Psoas muscle (tissue), 7 donors: ENCODE measurements at regions not wholly inside any gene's neighbourhood (a gene's known extent, or its start where the extent isn't known, plus 50 kb on each side); places are given as distances from the start of the nearest gene placed in this dataset.
"Not testable (repeated sequence)": the region's sequence is repeated elsewhere in the genome, so short reads cannot be mapped to it uniquely, and the experiment has no call there.

Source experiments
- ATAC-seq, 4 donors: fragments of 200-7000 bp; cut with Tn5 transposase; one replicate each; pipeline ENCODE4 v1.9.1; 2020; ENCODE audit warnings: moderate library complexity in 3 of 4, mild to moderate bottlenecking in 2 of 4
- DNase-seq, 2 donors: peaks; one replicate each; pipeline ENCODE4 v3.0.0-alpha.2; 2020
- H3K27ac ChIP-seq: fragments of 200-600 bp; one replicate; pipeline ENCODE4 v1.8.0; 2022
- H3K27me3 ChIP-seq, 3 donors: fragments of 200-600 bp in 1 of 3; one replicate each; pipeline versions ENCODE4 v1.6.1 to v1.8.0; 2013 to 2022; ENCODE audit warnings: low read length in 2 of 3, mild to moderate bottlenecking in 2 of 3, moderate library complexity in 1 of 3; ENCODE audit not compliant: insufficient read depth in 3 of 3
- H3K36me3 ChIP-seq, 2 donors: fragments of 200-600 bp in 1 of 2; one replicate each; pipeline versions ENCODE4 v1.6.1 to v1.8.0; 2013 to 2022; ENCODE audit warnings: low read depth in 1 of 2, mild to moderate bottlenecking in 1 of 2, moderate library complexity in 1 of 2; ENCODE audit not compliant: insufficient read depth in 1 of 2
- H3K4me1 ChIP-seq: fragments of 200-600 bp; one replicate; pipeline ENCODE4 v1.8.0; 2022
- H3K4me3 ChIP-seq: fragments of 200-600 bp; one replicate; pipeline ENCODE4 v1.8.0; 2022; ENCODE audit warnings: mild to moderate bottlenecking
- H3K9me3 ChIP-seq: fragments of 200-600 bp; one replicate; pipeline ENCODE4 v1.8.0; 2022
- WGBS, 3 donors: extraction: QIAGEN DNeasy Blood & Tissue Kit; methylation state at CpG; one replicate each; pipeline versions ENCODE4 v1.1.6 to v1.1.7; 2013; 5-methylcytosine and 5-hydroxymethylcytosine counted together
- intact Hi-C, 2 donors: fragments of 100-400 bp; cut with DNase I; formaldehyde crosslinking; loops; one replicate each; pipeline versions ENCODE4 v1.11.0 to v1.14.2; 2022
- TF ChIP-seq, protein P1 (sequence below): fragments of 200-600 bp; IDR thresholded peaks from one replicate; pipeline ENCODE4 v1.8.0; 2022; ENCODE audit warnings: antibody characterized with exemption
- donor health status: healthy with polysubstance abuse.
- donor health status: DM: no; HTN: no; CAD: no; lungs with moderate emphysema.
- donor health status: Bipolar disorder and iron deficiency.
- donor health status: healthy.
- donor health status: DM: yes; HTN: yes; CAD: no.
- donor health status: DM: no; HTN: no; CAD: no.
- donor health status: DM: yes; HTN: yes; CAD: no.

DNA sequence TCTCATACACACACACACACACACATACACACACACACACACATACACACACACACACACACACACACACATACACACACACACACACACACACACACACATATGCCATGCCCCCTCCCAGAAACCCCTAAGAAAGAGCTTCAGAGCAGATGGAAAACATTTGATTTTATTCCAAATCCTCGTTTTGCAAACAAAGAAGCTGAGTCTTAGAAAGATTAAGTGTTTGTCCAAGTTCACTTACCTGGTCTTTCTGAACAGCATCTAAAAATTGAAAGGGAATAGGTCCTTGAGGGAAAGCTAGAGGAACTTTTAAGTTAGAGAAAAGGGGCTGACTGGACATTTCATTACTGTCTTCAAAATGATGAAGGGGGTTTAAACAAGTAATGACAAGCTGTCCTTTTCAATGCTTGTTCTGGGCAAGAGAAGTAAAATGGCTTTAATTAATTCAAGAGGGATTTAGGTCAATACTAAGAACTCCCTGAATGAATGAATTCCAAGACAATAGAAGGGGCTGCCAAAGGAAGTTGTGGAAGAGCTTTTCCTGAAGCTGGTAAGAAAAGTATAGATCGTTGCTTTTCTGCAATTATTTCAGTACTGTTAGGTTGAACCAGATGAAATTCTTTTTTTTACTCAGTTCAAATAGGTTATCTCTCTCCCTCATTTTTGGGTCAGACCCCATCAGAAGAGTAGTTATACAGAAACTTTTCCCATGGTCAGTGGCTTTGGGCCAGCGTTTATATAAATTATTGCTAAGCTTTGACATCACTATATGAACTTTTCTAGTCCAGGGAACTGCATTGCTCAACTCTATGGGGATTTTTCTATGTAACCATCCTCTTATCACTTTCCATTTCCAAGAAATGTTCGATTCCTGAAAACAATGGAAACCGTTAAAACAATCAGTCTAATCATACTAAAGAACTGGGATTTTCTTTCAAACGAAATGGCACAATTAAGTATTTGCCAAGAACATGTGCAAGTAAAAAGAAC, 261.4 kb downstream of the MTERF1 start:
- Histone ChIP-seq H3K4me1 (no peaks in the 10 kb centered on the region), H3K36me3 (no peaks in the 10 kb centered on the region), H3K27ac (no peak overlapping the region), H3K4me3 (no peak overlapping the region), H3K9me3 (no peaks in the 10 kb centered on the region), H3K27me3 (no peaks in the 10 kb centered on the region)
- WGBS, 3 donors = 52 to 56% (median 55%) methylated on average over 6 of the region's 6 CpGs
- DNase-seq = no peak
- TF ChIP-seq, protein P1, sequence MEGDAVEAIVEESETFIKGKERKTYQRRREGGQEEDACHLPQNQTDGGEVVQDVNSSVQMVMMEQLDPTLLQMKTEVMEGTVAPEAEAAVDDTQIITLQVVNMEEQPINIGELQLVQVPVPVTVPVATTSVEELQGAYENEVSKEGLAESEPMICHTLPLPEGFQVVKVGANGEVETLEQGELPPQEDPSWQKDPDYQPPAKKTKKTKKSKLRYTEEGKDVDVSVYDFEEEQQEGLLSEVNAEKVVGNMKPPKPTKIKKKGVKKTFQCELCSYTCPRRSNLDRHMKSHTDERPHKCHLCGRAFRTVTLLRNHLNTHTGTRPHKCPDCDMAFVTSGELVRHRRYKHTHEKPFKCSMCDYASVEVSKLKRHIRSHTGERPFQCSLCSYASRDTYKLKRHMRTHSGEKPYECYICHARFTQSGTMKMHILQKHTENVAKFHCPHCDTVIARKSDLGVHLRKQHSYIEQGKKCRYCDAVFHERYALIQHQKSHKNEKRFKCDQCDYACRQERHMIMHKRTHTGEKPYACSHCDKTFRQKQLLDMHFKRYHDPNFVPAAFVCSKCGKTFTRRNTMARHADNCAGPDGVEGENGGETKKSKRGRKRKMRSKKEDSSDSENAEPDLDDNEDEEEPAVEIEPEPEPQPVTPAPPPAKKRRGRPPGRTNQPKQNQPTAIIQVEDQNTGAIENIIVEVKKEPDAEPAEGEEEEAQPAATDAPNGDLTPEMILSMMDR = no peak
- intact Hi-C loops = no loop called here
- no peak for ATAC-seq

DNA sequence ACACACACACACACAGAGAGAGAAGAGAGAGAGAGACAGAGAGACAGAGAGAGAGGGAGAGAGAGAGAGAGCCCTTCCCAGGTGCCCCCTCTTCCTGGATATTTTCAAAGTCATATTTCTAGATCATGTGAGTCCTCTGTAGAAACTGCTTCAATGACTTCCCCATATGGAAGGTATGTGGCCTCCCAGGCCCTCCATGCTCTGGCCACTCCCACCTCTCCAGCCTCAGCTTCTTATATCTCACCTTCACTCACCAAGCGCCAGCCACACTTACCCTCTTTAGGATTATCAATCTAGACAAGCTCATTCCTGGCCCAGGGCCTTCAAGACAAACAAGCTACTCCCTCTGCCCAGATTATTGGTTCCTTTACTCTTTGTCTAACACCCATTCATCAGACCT, 259.7 kb downstream of the MTERF1 start:
- Histone ChIP-seq H3K27me3 (no peaks in the 10 kb centered on the region), H3K27ac (no peak overlapping the region), H3K36me3 (no peaks in the 10 kb centered on the region), H3K4me1 (no peaks in the 10 kb centered on the region), H3K4me3 (no peak overlapping the region), H3K9me3 (no peaks in the 10 kb centered on the region)
- ATAC-seq = no peak
- TF ChIP-seq, protein P1 = no peak
- intact Hi-C loops = loop anchor here in 1 of 2 donors (10.0 kb wide), 1 partner anchor 336 kb away; no protein-coding TSS in a partner anchor
- 80 to 91% (median 88%) methylated on average over 1 of the region's 1 CpG for whole genome bisulfite sequencing, 3 donors
- no peak for DNase-seq

- 95 to 97% (median 96%) methylated on average over 25 to 28 of the region's 28 CpGs for WGBS, 3 donors
- not testable (repeated sequence) for H3K9me3 ChIP-seq, H3K4me3 ChIP-seq, DNase-seq, ATAC-seq, H3K36me3 ChIP-seq, H3K27me3 ChIP-seq, H3K27ac ChIP-seq, H3K4me1 ChIP-seq
- intact Hi-C loops = loop anchor here in 1 of 2 donors (10.0 kb wide), 1 partner anchor 343 kb away; no protein-coding TSS in a partner anchor
Measured at GRCh38 chr7:91627324-91627723, 253.2 kb downstream of the MTERF1 start.

DNA sequence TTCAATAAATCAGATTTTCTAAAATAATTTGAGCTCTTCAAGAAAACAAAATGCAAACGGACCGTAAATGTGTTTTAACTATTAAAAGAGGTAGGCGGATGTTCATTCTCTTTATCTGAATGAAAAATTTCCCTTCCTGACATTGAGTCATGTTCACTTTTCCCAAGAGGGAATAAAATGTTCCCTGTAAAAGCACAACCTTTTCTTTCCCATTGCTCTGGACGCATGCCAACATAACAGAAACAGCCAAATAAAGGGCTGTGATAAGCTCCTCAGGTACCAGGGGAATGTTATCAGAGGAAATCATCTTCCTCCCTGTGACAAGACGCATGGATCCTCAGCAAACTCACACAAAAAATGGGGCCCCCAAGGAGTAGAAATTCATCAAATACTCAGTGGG, 251.8 kb downstream of the MTERF1 start:
- DNase-seq = no peak

More for the DNA sequence above, 251.8 kb downstream of the MTERF1 start:
- Histone ChIP-seq H3K27me3 (no peaks in the 10 kb centered on the region), H3K4me1 (no peaks in the 10 kb centered on the region), H3K36me3 (no peaks in the 10 kb centered on the region), H3K4me3 (no peak overlapping the region), H3K27ac (no peak overlapping the region), H3K9me3 (no peaks in the 10 kb centered on the region)
- 42 to 44% (median 42%) methylated on average over 5 of the region's 5 CpGs for WGBS, 3 donors
- no peak for ATAC-seq
- TF ChIP-seq, protein P1 = no peak
- intact Hi-C loops = loop anchor here in 1 of 2 donors (10.0 kb wide), 1 partner anchor 344 kb away; no protein-coding TSS in a partner anchor
